Esophagus muscularis mucosa (tissue), 3 donors: ENCODE measurements at regions not wholly inside any gene's neighbourhood (a gene's known extent, or its start where the extent isn't known, plus 50 kb on each side); places are given as distances from the start of the nearest gene placed in this dataset.

Experiments
- POLR2A ChIP-seq: fragments of 450-650 bp; IDR thresholded peaks from one replicate; pipeline ENCODE4 v1.6.1; 2017; ENCODE audit warnings: antibody characterized with exemption, moderate library complexity, mild to moderate bottlenecking, low read depth
- TF ChIP-seq, protein P1 (sequence below), 3 experiments: fragments of 200-600 bp in 2 of 3; fragments of 450-650 bp in 1 of 3; sonication (generic) in 2 of 3; IDR thresholded peaks; one replicate each; pipeline ENCODE4 v1.5.1; 2017 to 2019; ENCODE audit warnings: antibody characterized with exemption in 3 of 3, mild to moderate bottlenecking in 2 of 3, moderate library complexity in 1 of 3

DNA sequence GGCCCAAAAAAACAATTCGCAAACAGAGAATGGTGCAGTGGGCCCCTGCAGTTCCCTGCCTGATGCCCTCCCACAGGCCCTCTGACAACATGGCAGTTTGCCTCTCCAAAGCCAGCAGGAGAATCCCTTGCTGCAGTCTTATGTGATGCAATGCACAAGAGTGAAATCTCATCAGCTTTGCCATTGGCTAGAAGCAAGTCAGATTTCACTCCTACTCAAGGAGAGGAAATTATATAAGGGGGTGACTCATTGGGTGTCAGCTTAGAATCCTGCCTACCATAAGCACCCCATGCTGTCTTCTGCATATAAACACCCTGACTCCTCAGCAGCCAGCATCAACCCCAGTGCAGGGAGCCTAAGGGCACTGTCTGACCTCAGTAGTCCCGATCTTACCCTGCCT, 157.3 kb upstream of the LDB2 start:
- no peak for TF ChIP-seq POLR2A
- TF ChIP-seq, protein P1, sequence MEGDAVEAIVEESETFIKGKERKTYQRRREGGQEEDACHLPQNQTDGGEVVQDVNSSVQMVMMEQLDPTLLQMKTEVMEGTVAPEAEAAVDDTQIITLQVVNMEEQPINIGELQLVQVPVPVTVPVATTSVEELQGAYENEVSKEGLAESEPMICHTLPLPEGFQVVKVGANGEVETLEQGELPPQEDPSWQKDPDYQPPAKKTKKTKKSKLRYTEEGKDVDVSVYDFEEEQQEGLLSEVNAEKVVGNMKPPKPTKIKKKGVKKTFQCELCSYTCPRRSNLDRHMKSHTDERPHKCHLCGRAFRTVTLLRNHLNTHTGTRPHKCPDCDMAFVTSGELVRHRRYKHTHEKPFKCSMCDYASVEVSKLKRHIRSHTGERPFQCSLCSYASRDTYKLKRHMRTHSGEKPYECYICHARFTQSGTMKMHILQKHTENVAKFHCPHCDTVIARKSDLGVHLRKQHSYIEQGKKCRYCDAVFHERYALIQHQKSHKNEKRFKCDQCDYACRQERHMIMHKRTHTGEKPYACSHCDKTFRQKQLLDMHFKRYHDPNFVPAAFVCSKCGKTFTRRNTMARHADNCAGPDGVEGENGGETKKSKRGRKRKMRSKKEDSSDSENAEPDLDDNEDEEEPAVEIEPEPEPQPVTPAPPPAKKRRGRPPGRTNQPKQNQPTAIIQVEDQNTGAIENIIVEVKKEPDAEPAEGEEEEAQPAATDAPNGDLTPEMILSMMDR (IDR thresholded peaks at IDR 0.05): no peak
